Adrenal gland (tissue), 9 donors: ENCODE measurements at regions not wholly inside any gene's neighbourhood (a gene's known extent, or its start where the extent isn't known, plus 50 kb on each side); places are given as distances from the start of the nearest gene placed in this dataset.
A peak's percentile ranks its signal among the peaks of the same experiment; 100 is the strongest.

Experiments
- DNase-seq, 7 donors: peaks; one replicate each; pipeline ENCODE4 v3.0.0-alpha.2; 2019 to 2020
- H3K27ac ChIP-seq, 5 donors: fragments of 200-600 bp; sonication (generic) in 4 of 5; 1 replicate in 3 of 5; 2 replicates in 2 of 5; pipeline versions ENCODE4 v1.5.1 to v1.8.0; 2016 to 2020; ENCODE audit warnings: mild to moderate bottlenecking in 1 of 5
- H3K27me3 ChIP-seq: fragments of 200-600 bp; 2 replicates; pipeline ENCODE4 v1.8.0; 2021
- H3K36me3 ChIP-seq, 2 donors: fragments of 200-600 bp; replicated peaks in 1 of 2; 1 replicate in 1 of 2; 2 replicates in 1 of 2; pipeline versions ENCODE4 v1.5.1 to v1.8.0; 2018 to 2022
- H3K4me1 ChIP-seq, 2 donors: fragments of 200-600 bp; replicated peaks in 1 of 2; 1 replicate in 1 of 2; 2 replicates in 1 of 2; pipeline versions ENCODE4 v1.5.1 to v1.8.0; 2018 to 2021
- H3K4me3 ChIP-seq, 4 donors: fragments of 200-600 bp; sonication (generic) in 3 of 4; one replicate each; pipeline ENCODE4 v1.5.1; 2016 to 2018
- H3K9me3 ChIP-seq, 3 donors: fragments of 200-600 bp; sonication (generic) in 1 of 3; replicated peaks in 1 of 3; 1 replicate in 2 of 3; 2 replicates in 1 of 3; pipeline versions ENCODE4 v1.5.1 to v1.8.0; 2016 to 2021
- POLR2A ChIP-seq, 2 donors: fragments of 450-650 bp; IDR thresholded peaks; one replicate each; pipeline ENCODE4 v1.6.1; 2017; ENCODE audit warnings: antibody characterized with exemption in 2 of 2, mild to moderate bottlenecking in 2 of 2, moderate library complexity in 1 of 2
- WGBS, 4 donors: extraction: QIAGEN DNeasy Blood & Tissue Kit in 2 of 4; methylation state at CpG; one replicate each; pipeline versions ENCODE4 v1.1.5 to v1.1.7; 2013 to 2017; 5-methylcytosine and 5-hydroxymethylcytosine counted together
- intact Hi-C, 2 donors: fragments of 100-400 bp; cut with DNase I; formaldehyde crosslinking; loops; one replicate each; pipeline versions ENCODE4 v1.14.1 to v1.15.0; 2022 to 2023
- TF ChIP-seq, protein P1 (sequence below), 6 experiments: fragments of 450-650 bp in 4 of 6; fragments of 200-600 bp in 2 of 6; sonication (generic) in 1 of 6; IDR thresholded peaks; 1 replicate in 5 of 6; 2 replicates in 1 of 6; pipeline versions ENCODE4 v1.5.1 to v1.8.0; 2016 to 2021; ENCODE audit warnings: antibody characterized with exemption in 6 of 6, mild to moderate bottlenecking in 2 of 6, moderate library complexity in 1 of 6
- donor health status: healthy with polysubstance abuse.
- donor health status: Bipolar disorder and iron deficiency.
- donor health status: DM: yes; HTN: yes; CAD: no.
- donor health status: DM: no; HTN: no; CAD: no.
- donor health status: DM: no; HTN: no; CAD: no.

DNA sequence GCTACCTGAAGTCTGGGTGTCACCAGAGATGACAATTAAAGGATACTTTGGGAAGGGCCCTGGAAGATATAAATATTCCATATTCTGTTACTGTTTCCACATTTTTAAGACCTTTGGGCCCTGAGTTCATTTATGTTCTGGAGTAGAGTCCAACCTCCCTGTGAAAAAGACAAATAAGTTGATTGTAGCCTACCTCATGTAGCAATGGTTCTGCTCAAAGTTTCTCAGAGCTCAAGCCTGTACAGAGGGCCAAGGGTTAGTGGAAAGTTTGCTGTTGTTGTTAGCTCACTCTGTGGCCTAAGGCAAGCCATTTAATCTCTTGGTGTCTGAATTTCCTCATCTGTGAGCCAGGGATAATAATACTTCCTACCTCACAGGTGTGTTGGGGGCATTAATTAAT, 284.7 kb upstream of the DDHD1 start:
- H3K9me3 ChIP-seq: no peaks in the 10 kb centered on the region
- no peaks in the 10 kb centered on the region for H3K27me3 ChIP-seq
- TF ChIP-seq, protein P1, sequence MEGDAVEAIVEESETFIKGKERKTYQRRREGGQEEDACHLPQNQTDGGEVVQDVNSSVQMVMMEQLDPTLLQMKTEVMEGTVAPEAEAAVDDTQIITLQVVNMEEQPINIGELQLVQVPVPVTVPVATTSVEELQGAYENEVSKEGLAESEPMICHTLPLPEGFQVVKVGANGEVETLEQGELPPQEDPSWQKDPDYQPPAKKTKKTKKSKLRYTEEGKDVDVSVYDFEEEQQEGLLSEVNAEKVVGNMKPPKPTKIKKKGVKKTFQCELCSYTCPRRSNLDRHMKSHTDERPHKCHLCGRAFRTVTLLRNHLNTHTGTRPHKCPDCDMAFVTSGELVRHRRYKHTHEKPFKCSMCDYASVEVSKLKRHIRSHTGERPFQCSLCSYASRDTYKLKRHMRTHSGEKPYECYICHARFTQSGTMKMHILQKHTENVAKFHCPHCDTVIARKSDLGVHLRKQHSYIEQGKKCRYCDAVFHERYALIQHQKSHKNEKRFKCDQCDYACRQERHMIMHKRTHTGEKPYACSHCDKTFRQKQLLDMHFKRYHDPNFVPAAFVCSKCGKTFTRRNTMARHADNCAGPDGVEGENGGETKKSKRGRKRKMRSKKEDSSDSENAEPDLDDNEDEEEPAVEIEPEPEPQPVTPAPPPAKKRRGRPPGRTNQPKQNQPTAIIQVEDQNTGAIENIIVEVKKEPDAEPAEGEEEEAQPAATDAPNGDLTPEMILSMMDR (IDR thresholded peaks at IDR 0.05): no peak
- no peak for TF ChIP-seq POLR2A (IDR thresholded peaks at IDR 0.05)
- no peaks in the 10 kb centered on the region for H3K36me3 ChIP-seq
- no peak overlapping the region for H3K27ac ChIP-seq
- no peaks in the 10 kb centered on the region for H3K4me1 ChIP-seq
- no peak for DNase-seq
- no peak overlapping the region for H3K4me3 ChIP-seq
- intact Hi-C loops: no loop called here

DNA sequence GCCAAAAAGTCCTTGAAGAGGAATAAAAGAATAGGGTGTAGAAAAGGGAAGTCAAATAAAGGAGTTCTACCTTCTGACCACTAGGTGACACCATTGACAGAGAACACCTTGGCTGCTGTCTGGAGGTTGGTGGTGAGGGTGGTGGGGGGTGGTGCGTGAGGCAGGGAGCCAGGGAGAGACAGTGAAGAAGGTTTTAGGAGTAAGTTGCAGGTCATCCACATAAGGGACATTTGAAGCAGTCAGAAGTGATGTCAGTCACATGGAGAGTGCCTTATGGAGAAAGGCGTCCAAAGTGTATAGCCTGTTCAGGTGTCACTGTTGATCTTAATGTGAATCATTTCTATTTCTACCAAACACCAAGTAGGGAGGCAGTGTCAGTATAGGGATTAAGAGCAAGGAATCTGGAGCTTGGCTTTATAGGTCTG, 279.3 kb upstream of the DDHD1 start:
- intact Hi-C loops: no loop called here

DNA sequence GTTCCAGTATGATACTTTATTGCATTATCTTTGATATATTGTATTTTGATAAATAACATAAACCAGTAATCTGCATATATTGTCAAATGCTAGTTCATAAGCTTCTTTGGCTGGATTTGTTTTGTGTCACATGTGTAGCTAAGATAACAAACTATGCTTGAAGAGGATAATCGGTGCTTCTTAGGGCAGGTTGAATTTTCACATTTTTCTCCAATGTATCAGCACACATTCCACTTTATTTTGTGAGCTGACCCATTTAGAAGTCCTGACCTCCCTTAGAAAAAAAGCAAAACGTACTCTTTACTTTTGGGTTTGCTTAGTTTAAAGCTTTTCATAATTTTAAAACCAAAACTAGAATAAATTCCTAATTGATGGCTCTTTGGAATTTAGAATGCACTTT, 277.7 kb upstream of the DDHD1 start:
- H3K4me1 ChIP-seq: no peaks in the 10 kb centered on the region
- TF ChIP-seq, protein P1 (IDR thresholded peaks at IDR 0.05): no peak
- no peak for TF ChIP-seq POLR2A (IDR thresholded peaks at IDR 0.05)
- WGBS, 4 donors: 38 to 53% (median 51%) methylated on average over 2 of the region's 2 CpGs
- no peaks in the 10 kb centered on the region for H3K9me3 ChIP-seq
- no peaks in the 10 kb centered on the region for H3K36me3 ChIP-seq
- no peaks in the 10 kb centered on the region for H3K27me3 ChIP-seq
- no peak overlapping the region for H3K4me3 ChIP-seq
- intact Hi-C loops: no loop called here
- H3K27ac ChIP-seq: no peak overlapping the region
- DNase-seq: no peak

More for the DNA sequence above, 279.3 kb upstream of the DDHD1 start:
- Histone ChIP-seq H3K27ac (no peak overlapping the region), H3K27me3 (no peaks in the 10 kb centered on the region), H3K4me3 (no peak overlapping the region), H3K4me1 (no peaks in the 10 kb centered on the region), H3K36me3 (no peaks in the 10 kb centered on the region), H3K9me3 (no peaks in the 10 kb centered on the region)
- TF ChIP-seq POLR2A (IDR thresholded peaks at IDR 0.05): no peak
- TF ChIP-seq, protein P1 (IDR thresholded peaks at IDR 0.05): peak; percentile 42 to 75 (median 58)
- 36 to 56% (median 49%) methylated on average over 2 of the region's 2 CpGs for WGBS, 4 donors
- DNase-seq: peak in 5 of 7 donors; percentile 15 to 54 (median 24)

DNA sequence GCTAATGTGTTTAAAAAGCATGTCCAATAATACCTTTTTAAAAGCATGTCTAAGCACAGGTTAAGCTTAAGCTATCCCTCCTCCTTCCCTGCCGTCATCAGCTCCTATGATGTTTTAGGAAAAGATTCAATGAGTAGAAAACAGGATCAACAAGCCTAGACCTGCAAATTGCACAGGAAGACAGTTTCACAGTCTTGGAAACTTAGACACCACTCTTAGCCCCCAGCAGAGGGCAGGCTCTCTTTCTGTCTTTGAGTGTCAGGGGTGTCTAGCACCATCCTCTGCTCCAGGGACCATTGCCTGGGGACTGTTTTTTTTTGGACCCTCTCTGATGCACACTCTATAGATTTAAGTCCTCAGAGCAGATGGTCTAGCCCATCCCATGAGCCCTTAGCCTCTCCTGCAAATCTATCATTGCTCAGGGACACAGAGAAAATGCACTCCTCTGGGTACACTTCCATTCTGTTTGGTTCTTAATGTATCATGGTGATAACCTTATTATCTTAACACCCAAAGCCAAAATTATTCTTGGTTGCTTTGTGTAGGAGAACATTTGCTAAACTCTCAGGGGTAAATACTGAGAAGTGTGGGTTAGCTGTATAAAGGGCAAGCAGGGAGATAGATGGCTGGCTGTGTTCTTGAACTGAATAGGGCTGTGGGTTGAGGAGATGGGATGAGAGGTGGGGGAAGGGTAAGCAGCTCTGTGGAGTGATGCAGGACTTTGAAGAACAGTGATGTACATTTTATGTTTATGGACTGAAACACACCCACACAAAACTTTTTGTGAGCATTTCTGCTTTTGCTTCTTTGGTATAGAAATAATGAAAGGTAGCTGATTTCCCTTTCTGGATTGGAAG, 259.9 kb upstream of the DDHD1 start:
- no peak overlapping the region for H3K4me3 ChIP-seq
- no peaks in the 10 kb centered on the region for H3K36me3 ChIP-seq
- 61 to 84% (median 69%) methylated on average over 1 of the region's 1 CpG for WGBS, 4 donors
- intact Hi-C loops: no loop called here
- TF ChIP-seq, protein P1 (IDR thresholded peaks at IDR 0.05): peak in 3 of 6 experiments; percentile 17 to 32 (median 32)
- TF ChIP-seq POLR2A (IDR thresholded peaks at IDR 0.05): no peak
- no peaks in the 10 kb centered on the region for H3K9me3 ChIP-seq
- H3K4me1 ChIP-seq: no peaks in the 10 kb centered on the region
- no peak overlapping the region for H3K27ac ChIP-seq
- H3K27me3 ChIP-seq: no peaks in the 10 kb centered on the region
- no peak for DNase-seq
